Sigmoid colon (tissue), 6 donors: ENCODE measurements at regions not wholly inside any gene's neighbourhood (a gene's known extent, or its start where the extent isn't known, plus 50 kb on each side); places are given as distances from the start of the nearest gene placed in this dataset.

Source experiments
- DNase-seq: peaks from one replicate; pipeline ENCODE4 v3.0.0-alpha.2; 2019
- H3K27ac ChIP-seq, 4 donors: fragments of 200-600 bp; sonication (generic); one replicate each; pipeline ENCODE4 v1.5.1; 2016 to 2019; ENCODE audit warnings: mild to moderate bottlenecking in 1 of 4
- H3K27me3 ChIP-seq, 3 donors: fragments of 200-600 bp; sonication (generic); one replicate each; pipeline ENCODE4 v1.5.1; 2019; ENCODE audit warnings: mild to moderate bottlenecking in 1 of 3
- H3K36me3 ChIP-seq, 4 donors: fragments of 200-600 bp; sonication (generic); one replicate each; pipeline ENCODE4 v1.5.1; 2016 to 2019
- H3K4me1 ChIP-seq, 4 donors: fragments of 200-600 bp; sonication (generic); one replicate each; pipeline ENCODE4 v1.5.1; 2017 to 2019
- H3K4me3 ChIP-seq, 4 donors: fragments of 200-600 bp; sonication (generic); one replicate each; pipeline ENCODE4 v1.5.1; 2017 to 2019; ENCODE audit warnings: mild to moderate bottlenecking in 2 of 4, moderate library complexity in 1 of 4
- H3K9me3 ChIP-seq, 4 donors: fragments of 200-600 bp in 3 of 4; sonication (generic) in 3 of 4; one replicate each; pipeline versions ENCODE4 v1.5.1 to v1.6.1; 2013 to 2019
- CTCF ChIP-seq, 4 experiments: fragments of 450-650 bp in 3 of 4; fragments of 200-600 bp in 1 of 4; IDR thresholded peaks; one replicate each; pipeline ENCODE4 v1.5.1; 2016 to 2019; ENCODE audit warnings: antibody characterized with exemption in 4 of 4, mild to moderate bottlenecking in 3 of 4, moderate library complexity in 2 of 4
- EP300 ChIP-seq, 4 donors: sonication (generic); formaldehyde crosslinking; IDR thresholded peaks; one replicate each; pipeline ENCODE4 v1.6.1; 2017; ENCODE audit warnings: antibody characterized with exemption in 4 of 4
- POLR2A ChIP-seq, 2 donors: fragments of 450-650 bp; IDR thresholded peaks; one replicate each; pipeline ENCODE4 v1.6.1; 2016; ENCODE audit warnings: antibody characterized with exemption in 2 of 2, mild to moderate bottlenecking in 2 of 2, moderate library complexity in 2 of 2
- POLR2AphosphoS5 ChIP-seq, 4 donors: sonication (generic); formaldehyde crosslinking; IDR thresholded peaks; one replicate each; pipeline ENCODE4 v1.6.1; 2017; ENCODE audit warnings: antibody characterized with exemption in 4 of 4
- WGBS, 2 donors: extraction: QIAGEN DNeasy Blood & Tissue Kit; methylation state at CpG; one replicate each; pipeline ENCODE4 v1.1.7; 2013; 5-methylcytosine and 5-hydroxymethylcytosine counted together
- intact Hi-C: fragments of 100-400 bp; cut with DNase I; formaldehyde crosslinking; loops from one replicate; pipeline ENCODE4 v1.15.1; 2023
- donor health status: healthy with polysubstance abuse.
- donor health status: healthy.

DNA sequence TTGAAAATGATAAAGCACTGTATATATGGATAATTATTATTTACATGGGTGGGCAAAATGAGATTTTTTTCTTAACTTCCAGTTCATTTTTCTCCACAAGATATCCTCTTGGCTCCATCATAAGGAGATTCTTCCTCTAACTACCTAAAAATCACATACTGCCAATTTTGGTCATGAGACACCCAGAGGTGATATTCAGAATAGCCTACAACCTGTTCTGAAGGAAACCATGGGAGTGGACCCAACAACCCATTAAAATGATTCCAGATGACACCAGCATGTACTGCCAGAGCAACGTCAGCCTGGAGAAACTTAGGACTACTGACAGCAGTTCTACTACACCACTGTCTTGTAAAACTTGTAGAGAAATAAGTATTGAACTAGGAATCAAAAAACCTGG is 136.3 kb upstream of the TMPO start:
- H3K4me3 ChIP-seq, result no peak overlapping the region
- TF ChIP-seq POLR2A (IDR thresholded peaks at IDR 0.05) (no peak), POLR2AphosphoS5 (IDR thresholded peaks at IDR 0.05) (no peak), EP300 (IDR thresholded peaks at IDR 0.05) (no peak), CTCF (IDR thresholded peaks at IDR 0.05) (no peak)
- DNase-seq, result no peak
- H3K4me1 ChIP-seq, result no peaks in the 10 kb centered on the region
- intact Hi-C loops, result no loop called here
- H3K36me3 ChIP-seq, result no peaks in the 10 kb centered on the region
- H3K27ac ChIP-seq, result no peak overlapping the region
- no peaks in the 10 kb centered on the region for H3K9me3 ChIP-seq
- H3K27me3 ChIP-seq, result no peaks in the 10 kb centered on the region
- WGBS, 2 donors, result 40 to 75% methylated on average over 1 of the region's 1 CpG

DNA sequence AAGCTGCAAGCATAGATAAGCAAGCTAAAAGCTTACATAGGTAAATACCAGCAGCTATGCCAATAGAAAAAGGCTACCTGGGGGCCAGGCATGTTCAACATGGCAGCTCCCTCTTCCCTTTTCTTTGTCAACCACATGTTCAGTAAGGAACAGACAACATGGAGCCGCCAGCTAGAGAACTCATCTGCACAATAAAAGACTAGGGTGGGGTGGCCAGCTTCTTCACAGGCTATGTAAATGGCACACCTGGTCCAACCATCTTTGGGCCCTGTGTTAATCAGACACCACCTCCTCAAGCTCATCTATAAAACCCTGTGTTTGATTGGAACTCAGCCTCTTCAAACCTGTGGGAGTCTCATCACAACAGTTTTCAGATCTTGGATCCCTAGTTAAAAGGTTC is 129.7 kb upstream of the TMPO start:
- 70 to 86% methylated on average over 1 of the region's 1 CpG for WGBS, 2 donors
- TF ChIP-seq POLR2A (IDR thresholded peaks at IDR 0.05) (no peak), CTCF (IDR thresholded peaks at IDR 0.05) (no peak), EP300 (IDR thresholded peaks at IDR 0.05) (no peak), POLR2AphosphoS5 (IDR thresholded peaks at IDR 0.05) (no peak)
- H3K4me3 ChIP-seq, result no peak overlapping the region
- H3K36me3 ChIP-seq, result no peaks in the 10 kb centered on the region
- DNase-seq, result no peak
- no peaks in the 10 kb centered on the region for H3K9me3 ChIP-seq
- no peaks in the 10 kb centered on the region for H3K27me3 ChIP-seq
- no peaks in the 10 kb centered on the region for H3K4me1 ChIP-seq
- no peak overlapping the region for H3K27ac ChIP-seq
- intact Hi-C loops, result no loop called here

GRCh38 chr12:98387444-98387843 is 127.9 kb upstream of the TMPO start:
- 63 to 75% methylated on average over 2 of the region's 2 CpGs for WGBS, 2 donors
- Histone ChIP-seq H3K36me3 (no peaks in the 10 kb centered on the region), H3K9me3 (no peaks in the 10 kb centered on the region), H3K27ac (no peak overlapping the region), H3K4me3 (no peak overlapping the region), H3K4me1 (no peaks in the 10 kb centered on the region), H3K27me3 (no peaks in the 10 kb centered on the region)
- intact Hi-C loops, result no loop called here
- TF ChIP-seq POLR2AphosphoS5 (IDR thresholded peaks at IDR 0.05) (no peak), CTCF (IDR thresholded peaks at IDR 0.05) (no peak), EP300 (IDR thresholded peaks at IDR 0.05) (no peak), POLR2A (IDR thresholded peaks at IDR 0.05) (no peak)
- DNase-seq, result no peak

DNA sequence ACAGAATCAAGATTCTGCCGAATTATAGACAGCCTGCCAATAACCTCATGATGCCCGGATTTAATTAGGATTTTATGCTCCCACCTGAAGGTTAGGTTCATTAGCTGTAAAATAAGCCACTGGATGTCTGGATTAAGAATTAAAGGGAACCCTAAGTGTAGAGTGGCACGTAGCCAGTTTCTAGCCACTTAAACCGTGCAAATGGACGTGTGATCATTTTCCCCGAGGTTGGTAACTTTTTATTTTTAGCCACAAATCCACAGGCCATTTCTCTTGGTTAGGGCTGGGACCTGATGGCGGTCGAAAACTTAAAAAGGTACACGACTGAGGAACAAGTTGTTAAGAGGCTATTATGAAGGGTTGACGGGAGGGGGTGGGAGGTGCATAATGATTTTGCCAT is 127.3 kb upstream of the TMPO start:
- WGBS, 2 donors, result 80 to 81% methylated on average over 10 of the region's 10 CpGs
- H3K4me1 ChIP-seq, result no peaks in the 10 kb centered on the region
- H3K36me3 ChIP-seq, result no peaks in the 10 kb centered on the region
- DNase-seq, result no peak
- no peaks in the 10 kb centered on the region for H3K27me3 ChIP-seq
- no peaks in the 10 kb centered on the region for H3K9me3 ChIP-seq
- H3K4me3 ChIP-seq, result no peak overlapping the region
- no peak overlapping the region for H3K27ac ChIP-seq
- intact Hi-C loops, result no loop called here
- no peak for TF ChIP-seq POLR2AphosphoS5 (IDR thresholded peaks at IDR 0.05)

DNA sequence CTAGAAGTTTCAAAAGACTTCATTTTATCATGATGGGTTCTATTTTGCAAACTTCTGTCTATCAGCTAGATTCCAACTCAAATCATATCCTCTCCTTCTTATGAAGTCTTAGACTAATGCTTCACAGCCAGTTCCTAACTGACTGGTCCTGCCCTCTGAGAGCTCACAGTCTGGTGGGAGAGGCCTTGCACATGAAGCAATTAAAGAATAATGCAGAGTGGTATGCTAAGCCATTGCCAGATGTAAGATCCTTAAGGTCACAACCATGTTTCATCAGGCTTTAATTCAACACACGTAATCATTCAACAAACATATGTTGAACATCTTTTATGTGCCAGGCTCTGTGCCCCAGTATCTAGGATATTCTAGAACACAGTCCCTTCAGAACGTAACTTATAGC is 125.8 kb upstream of the TMPO start:
- DNase-seq, result no peak
- H3K4me1 ChIP-seq, result no peaks in the 10 kb centered on the region
- TF ChIP-seq POLR2A (IDR thresholded peaks at IDR 0.05), result no peak
- TF ChIP-seq POLR2AphosphoS5 (IDR thresholded peaks at IDR 0.05), result no peak
- TF ChIP-seq CTCF (IDR thresholded peaks at IDR 0.05), result no peak
- TF ChIP-seq EP300 (IDR thresholded peaks at IDR 0.05), result no peak
- no peak overlapping the region for H3K27ac ChIP-seq
- no peaks in the 10 kb centered on the region for H3K9me3 ChIP-seq
- H3K4me3 ChIP-seq, result no peak overlapping the region
- no peaks in the 10 kb centered on the region for H3K27me3 ChIP-seq
- intact Hi-C loops, result no loop called here
- 87 to 94% methylated on average over 2 of the region's 2 CpGs for whole genome bisulfite sequencing, 2 donors
- no peaks in the 10 kb centered on the region for H3K36me3 ChIP-seq
